IMR-90 (cell line): ENCODE measurements at regions not wholly inside any gene's neighbourhood (a gene's known extent, or its start where the extent isn't known, plus 50 kb on each side); places are given as distances from the start of the nearest gene placed in this dataset.

Source experiments
- BHLHE40 ChIP-seq: fragments of 150-350 bp; IDR thresholded peaks from 2 replicates; pipeline ENCODE4 v1.6.1; 2016; ENCODE audit warnings: mild to moderate bottlenecking, low read depth, low read length
- CTCF ChIP-seq: conservative IDR thresholded peaks from 2 replicates; pipeline ENCODE4 v1.5.1; 2012; ENCODE audit warnings: mild to moderate bottlenecking, low read depth, low read length, improper control_type of control experiment
- NFE2L2 ChIP-seq: fragments of 150-350 bp; IDR thresholded peaks from 2 replicates; pipeline ENCODE4 v1.6.1; 2016; ENCODE audit warnings: low read depth, mild to moderate bottlenecking, low read length
- POLR2A ChIP-seq: IDR thresholded peaks from 2 replicates; pipeline ENCODE4 v1.6.1; 2012; ENCODE audit warnings: mild to moderate bottlenecking, low read depth, low read length
- RAD21 ChIP-seq: IDR thresholded peaks from 2 replicates; pipeline ENCODE4 v1.6.1; 2012; ENCODE audit warnings: low read length, improper control_type of control experiment
- RCOR1 ChIP-seq: IDR thresholded peaks from 2 replicates; pipeline ENCODE4 v1.6.1; 2012; ENCODE audit warnings: mild to moderate bottlenecking, low read length, improper control_type of control experiment; ENCODE audit not compliant: insufficient replicate concordance
- RFX5 ChIP-seq: IDR thresholded peaks from 2 replicates; pipeline ENCODE4 v1.8.0; 2012; ENCODE audit warnings: low read depth, mild to moderate bottlenecking, low read length, moderate library complexity
- SMC3 ChIP-seq: fragments of 150-350 bp; IDR thresholded peaks from 2 replicates; pipeline ENCODE4 v1.6.1; 2016; ENCODE audit warnings: low read depth, mild to moderate bottlenecking, antibody characterized with exemption, low read length, moderate library complexity

- TF ChIP-seq CTCF (no peak), RAD21 (no peak), POLR2A (no peak), BHLHE40 (no peak), RCOR1 (no peak), RFX5 (no peak), NFE2L2 (no peak), SMC3 (no peak)
These were observed 91.6 kb upstream of the BCAR3 start for GRCh38 chr1:93773049-93773838.
